Keratinocyte (primary cell): ENCODE measurements at regions not wholly inside any gene's neighbourhood (a gene's known extent, or its start where the extent isn't known, plus 50 kb on each side); places are given as distances from the start of the nearest gene placed in this dataset.
A peak's percentile ranks its signal among the peaks of the same experiment; 100 is the strongest.
"Not testable (repeated sequence)": the region's sequence is repeated elsewhere in the genome, so short reads cannot be mapped to it uniquely, and the experiment has no call there.

Experiments used
- DNase-seq: peaks from one replicate; pipeline ENCODE4 v3.0.0-alpha.2; 2011; ENCODE audit warnings: low read depth, missing footprints, low spot score
- FAIRE-seq: peaks from 2 replicates; lab custom pipeline; 2011; peaks lifted over from hg19 to GRCh38; lab: Jason Lieb, UNC
- H2AFZ ChIP-seq: 2 replicates; pipeline ENCODE4 v1.6.0; 2012; ENCODE audit warnings: low read length, control low read depth, inconsistent platforms; ENCODE audit not compliant: control insufficient read depth
- H3K27ac ChIP-seq: 2 replicates; pipeline ENCODE4 v1.5.1; 2011; ENCODE audit warnings: low read length; ENCODE audit not compliant: control insufficient read depth, insufficient read depth
- H3K27me3 ChIP-seq: 3 replicates; pipeline ENCODE4 v1.6.0; 2011; ENCODE audit warnings: low read length; ENCODE audit not compliant: control insufficient read depth, insufficient read depth; ENCODE audit errors: extremely low read depth
- H3K36me3 ChIP-seq, 2 experiments: 2 replicates in 1 of 2; 3 replicates in 1 of 2; pipeline ENCODE4 v1.5.1; 2011; ENCODE audit warnings: low read length in 2 of 2, mild to moderate bottlenecking in 1 of 2; ENCODE audit not compliant: control insufficient read depth in 2 of 2, insufficient read depth in 2 of 2; ENCODE audit errors: extremely low read depth in 1 of 2
- H3K4me1 ChIP-seq: 3 replicates; pipeline ENCODE4 v1.5.1; 2011; ENCODE audit warnings: low read length; ENCODE audit not compliant: control insufficient read depth, insufficient read depth; ENCODE audit errors: extremely low read depth
- H3K4me2 ChIP-seq: 3 replicates; pipeline ENCODE4 v1.6.0; 2011; ENCODE audit warnings: low read depth, low read length; ENCODE audit not compliant: control insufficient read depth, insufficient read depth; ENCODE audit errors: extremely low read depth
- H3K4me3 ChIP-seq, 3 experiments: fragments of 200-600 bp in 1 of 3; sonication (generic) in 1 of 3; 2 replicates in 2 of 3; 3 replicates in 1 of 3; pipeline ENCODE4 v1.5.1; 2011 to 2016; ENCODE audit warnings: low read length in 3 of 3, mild to moderate bottlenecking in 3 of 3, control low read depth in 2 of 3, inconsistent platforms in 1 of 3, low read depth in 1 of 3, mixed read lengths in 1 of 3, mixed run types in 1 of 3, moderate library complexity in 1 of 3; ENCODE audit not compliant: control insufficient read depth in 2 of 3, insufficient read depth in 2 of 3; ENCODE audit errors: extremely low read depth in 1 of 3
- H3K79me2 ChIP-seq: 2 replicates; pipeline ENCODE4 v1.6.0; 2012; ENCODE audit warnings: low read length; ENCODE audit not compliant: control insufficient read depth, insufficient read depth
- H3K9ac ChIP-seq: 3 replicates; pipeline ENCODE4 v1.6.0; 2011; ENCODE audit warnings: low read length; ENCODE audit not compliant: control insufficient read depth, insufficient read depth; ENCODE audit errors: extremely low read depth
- H3K9me1 ChIP-seq: 3 replicates; pipeline ENCODE4 v1.6.0; 2011; ENCODE audit warnings: low read length; ENCODE audit not compliant: control insufficient read depth, insufficient read depth; ENCODE audit errors: extremely low read depth
- H3K9me3 ChIP-seq: 2 replicates; pipeline ENCODE4 v1.5.1; 2012; ENCODE audit warnings: low read depth, low read length; ENCODE audit not compliant: control insufficient read depth
- H4K20me1 ChIP-seq: 3 replicates; pipeline ENCODE4 v1.6.0; 2011; ENCODE audit warnings: low read length; ENCODE audit not compliant: control insufficient read depth, insufficient read depth; ENCODE audit errors: extremely low read depth
- CTCF ChIP-seq, 3 experiments: IDR thresholded peaks in 1 of 3; conservative IDR thresholded peaks in 1 of 3; optimal IDR thresholded peaks in 1 of 3; 2 replicates in 2 of 3; 3 replicates in 1 of 3; pipeline versions ENCODE3 to v1.5.1; 2011; ENCODE audit warnings: low read length in 3 of 3, mild to moderate bottlenecking in 3 of 3, moderate library complexity in 2 of 3, control low read depth in 1 of 3, inconsistent platforms in 1 of 3; ENCODE audit not compliant: insufficient read depth in 2 of 3; ENCODE audit errors: extremely low read depth in 1 of 3
- EZH2 ChIP-seq: IDR thresholded peaks from one replicate; pipeline ENCODE4 v1.6.1; 2012; ENCODE audit warnings: inconsistent platforms, mild to moderate bottlenecking, low read length, moderate library complexity
- dilution Hi-C: fragments of 300-500 bp; cut with MboI; formaldehyde crosslinking; loops from one replicate; pipeline ENCODE4 v1.7.0; 2020; ENCODE audit warnings: low sequenced_read_pairs; ENCODE audit not compliant: extremely low pct_ligation_motif_present

- no peaks in the 10 kb centered on the region for H3K36me3 ChIP-seq
- no peak overlapping the region for H3K9ac ChIP-seq
- no peak overlapping the region for H3K4me2 ChIP-seq
- H3K79me2 ChIP-seq = no peaks in the 10 kb centered on the region
- TF ChIP-seq EZH2 (no peak), CTCF (optimal IDR thresholded peaks at IDR 0.05 in 1 of 3, IDR thresholded peaks at IDR 0.05 in 1 of 3, conservative IDR thresholded peaks at IDR 0.05 in 1 of 3; ENCODE audit: extremely low read depth in 1 of 3, insufficient read depth in 2 of 3, low read length in 3 of 3) (no peak)
- no peaks in the 10 kb centered on the region for H3K9me1 ChIP-seq
- no peaks in the 10 kb centered on the region for H4K20me1 ChIP-seq
- DNase-seq (no peak), FAIRE-seq (no peak)
- no peak overlapping the region for H2AFZ ChIP-seq
- no peaks in the 10 kb centered on the region for H3K9me3 ChIP-seq
- dilution Hi-C loops = no loop called here
- no peaks in the 10 kb centered on the region for H3K27me3 ChIP-seq
- peaks cover 4% of the 10 kb centered on the region for H3K4me1 ChIP-seq
- H3K4me3 ChIP-seq = no peak overlapping the region
- no peak overlapping the region for H3K27ac ChIP-seq
Observed at GRCh38 chr4:38532908-38533499, 131.0 kb upstream of the KLF3 start.

GRCh38 chr4:38534344-38535045 is 129.5 kb upstream of the KLF3 start:
- Histone ChIP-seq H3K4me1 (peaks cover 4% of the 10 kb centered on the region), H3K79me2 (no peaks in the 10 kb centered on the region), H3K9me3 (no peaks in the 10 kb centered on the region), H3K36me3 (no peaks in the 10 kb centered on the region), H3K9ac (no peak overlapping the region), H3K4me3 (no peak overlapping the region), H4K20me1 (no peaks in the 10 kb centered on the region), H3K27me3 (no peaks in the 10 kb centered on the region), H3K27ac (no peak overlapping the region), H3K4me2 (no peak overlapping the region), H3K9me1 (no peaks in the 10 kb centered on the region), H2AFZ (no peak overlapping the region)
- DNase-seq (no peak), FAIRE-seq (no peak)
- TF ChIP-seq CTCF (optimal IDR thresholded peaks at IDR 0.05 in 1 of 3, IDR thresholded peaks at IDR 0.05 in 1 of 3, conservative IDR thresholded peaks at IDR 0.05 in 1 of 3; ENCODE audit: extremely low read depth in 1 of 3, insufficient read depth in 2 of 3, low read length in 3 of 3) (no peak), EZH2 (no peak)
- dilution Hi-C loops = no loop called here

- H3K27me3 ChIP-seq, H4K20me1 ChIP-seq, H3K4me1 ChIP-seq, H3K9me3 ChIP-seq, H3K4me2 ChIP-seq, H3K9ac ChIP-seq, dilution Hi-C loops, H3K4me3 ChIP-seq, H2AFZ ChIP-seq, H3K79me2 ChIP-seq, H3K9me1 ChIP-seq, H3K36me3 ChIP-seq, H3K27ac ChIP-seq, FAIRE-seq: not testable (repeated sequence)
- DNase-seq = peak; percentile 13
Observed at GRCh38 chr4:38535071-38535470, 128.9 kb upstream of the KLF3 start.
